ENCODE measurements at regions not wholly inside any gene's neighbourhood (a gene's known extent, or its start where the extent isn't known, plus 50 kb on each side); places are given as distances from the start of the nearest gene placed in this dataset.

DNA sequence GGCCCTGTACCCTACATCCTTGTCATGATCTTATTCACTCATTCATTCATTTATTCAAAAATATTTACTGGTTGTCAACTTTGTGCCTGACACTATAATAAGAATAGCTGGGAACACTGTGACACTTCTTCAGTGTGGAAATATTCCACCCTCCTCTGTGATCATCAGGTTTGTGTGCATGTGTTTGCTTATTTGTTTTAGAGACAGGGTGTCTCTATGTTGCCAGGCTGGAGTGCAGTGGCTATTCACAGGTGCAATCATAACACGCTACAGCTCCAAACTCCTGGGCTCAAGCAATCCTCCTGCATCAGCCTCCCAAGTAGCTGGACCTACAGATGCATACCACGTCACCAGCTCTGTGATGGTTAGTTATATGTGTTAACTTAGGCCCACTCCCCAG is 50.0 kb upstream of the PLCL2 start:
- ATAC-seq: no peak
- WGBS (ENCODE audit: insufficient coverage): 100% methylated on average over 1 of the region's 2 CpGs

More for the DNA sequence above, 50.0 kb upstream of the PLCL2 start:
- no peaks in the 10 kb centered on the region for H3K27me3 ChIP-seq (ENCODE audit: control insufficient read depth, insufficient read depth, low read length)
- no peaks in the 10 kb centered on the region for H3K36me3 Mint-ChIP-seq
- peaks cover 1% of the 10 kb centered on the region for H3K4me1 ChIP-seq (ENCODE audit: control insufficient read depth, insufficient read depth, low read length)
- H3K9me3 ChIP-seq (ENCODE audit: control insufficient read depth, insufficient read depth, low read length): no peaks in the 10 kb centered on the region
- no peak for DNase-seq
- H3K27ac ChIP-seq (ENCODE audit: low read length): no peak overlapping the region
- TF ChIP-seq, protein P1, sequence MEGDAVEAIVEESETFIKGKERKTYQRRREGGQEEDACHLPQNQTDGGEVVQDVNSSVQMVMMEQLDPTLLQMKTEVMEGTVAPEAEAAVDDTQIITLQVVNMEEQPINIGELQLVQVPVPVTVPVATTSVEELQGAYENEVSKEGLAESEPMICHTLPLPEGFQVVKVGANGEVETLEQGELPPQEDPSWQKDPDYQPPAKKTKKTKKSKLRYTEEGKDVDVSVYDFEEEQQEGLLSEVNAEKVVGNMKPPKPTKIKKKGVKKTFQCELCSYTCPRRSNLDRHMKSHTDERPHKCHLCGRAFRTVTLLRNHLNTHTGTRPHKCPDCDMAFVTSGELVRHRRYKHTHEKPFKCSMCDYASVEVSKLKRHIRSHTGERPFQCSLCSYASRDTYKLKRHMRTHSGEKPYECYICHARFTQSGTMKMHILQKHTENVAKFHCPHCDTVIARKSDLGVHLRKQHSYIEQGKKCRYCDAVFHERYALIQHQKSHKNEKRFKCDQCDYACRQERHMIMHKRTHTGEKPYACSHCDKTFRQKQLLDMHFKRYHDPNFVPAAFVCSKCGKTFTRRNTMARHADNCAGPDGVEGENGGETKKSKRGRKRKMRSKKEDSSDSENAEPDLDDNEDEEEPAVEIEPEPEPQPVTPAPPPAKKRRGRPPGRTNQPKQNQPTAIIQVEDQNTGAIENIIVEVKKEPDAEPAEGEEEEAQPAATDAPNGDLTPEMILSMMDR (IDR thresholded peaks at IDR 0.05): no peak
- H3K4me3 Mint-ChIP-seq: no peak overlapping the region
- H3K4me3 ChIP-seq (ENCODE audit: low read length): no peak overlapping the region
- H3K27me3 Mint-ChIP-seq (ENCODE audit: low read depth in 2 of 2): no peaks in the 10 kb centered on the region
- intact Hi-C loops (cut with micrococcal nuclease): no loop called here
- no peaks in the 10 kb centered on the region for H3K36me3 ChIP-seq (ENCODE audit: control insufficient read depth, insufficient read depth, low read length)
- H3K9me3 Mint-ChIP-seq: no peaks in the 10 kb centered on the region
- H3K4me1 Mint-ChIP-seq: peaks cover 10 to 20% of the 10 kb centered on the region in 2 donors
- H3K27ac Mint-ChIP-seq: no peak overlapping the region
